ENCODE measurements at regions not wholly inside any gene's neighbourhood (a gene's known extent, or its start where the extent isn't known, plus 50 kb on each side); places are given as distances from the start of the nearest gene placed in this dataset.

GRCh38 chr16:65783709-65784474 is 582.6 kb upstream of the CDH5 start:
- Histone ChIP-seq H3K27ac (no peak overlapping the region), H3K4me3 (no peak overlapping the region), H3K27me3 (no peaks in the 10 kb centered on the region), H3K9me3 (no peaks in the 10 kb centered on the region), H3K36me3 (no peaks in the 10 kb centered on the region), H3K4me1 (peaks cover 18% of the 10 kb centered on the region)
- TF ChIP-seq CTCF (IDR thresholded peaks at IDR 0.05) (no peak), POLR2A (IDR thresholded peaks at IDR 0.05) (no peak), POLR2AphosphoS5 (IDR thresholded peaks at IDR 0.05; ENCODE audit: insufficient read depth in 1 of 2, low read depth in 1 of 2) (no peak)
- DNase-seq (ENCODE audit: extremely low spot score in 2 of 2), result no peak
- intact Hi-C loops (cut with DNase I), result no loop called here

- Histone ChIP-seq H3K36me3 (no peaks in the 10 kb centered on the region), H3K27me3 (no peaks in the 10 kb centered on the region), H3K9me3 (no peaks in the 10 kb centered on the region), H3K4me1 (peaks cover 18% of the 10 kb centered on the region), H3K27ac (no peak overlapping the region), H3K4me3 (no peak overlapping the region)
- TF ChIP-seq CTCF (IDR thresholded peaks at IDR 0.05) (no peak), POLR2A (IDR thresholded peaks at IDR 0.05) (no peak), POLR2AphosphoS5 (IDR thresholded peaks at IDR 0.05; ENCODE audit: insufficient read depth in 1 of 2, low read depth in 1 of 2) (no peak)
- intact Hi-C loops (cut with DNase I), result no loop called here
- no peak for DNase-seq (ENCODE audit: extremely low spot score in 2 of 2)
Measured at GRCh38 chr16:65782611-65783600, 583.6 kb upstream of the CDH5 start.

GRCh38 chr16:65781855-65782254 is 584.6 kb upstream of the CDH5 start:
- Histone ChIP-seq H3K9me3 (no peaks in the 10 kb centered on the region), H3K27ac (no peak overlapping the region), H3K4me3 (no peak overlapping the region), H3K27me3 (no peaks in the 10 kb centered on the region), H3K4me1 (peaks cover 18% of the 10 kb centered on the region), H3K36me3 (no peaks in the 10 kb centered on the region)
- TF ChIP-seq POLR2AphosphoS5 (IDR thresholded peaks at IDR 0.05; ENCODE audit: insufficient read depth in 1 of 2, low read depth in 1 of 2), result no peak
- TF ChIP-seq POLR2A (IDR thresholded peaks at IDR 0.05), result no peak
- TF ChIP-seq CTCF (IDR thresholded peaks at IDR 0.05), result no peak
- DNase-seq (ENCODE audit: extremely low spot score in 2 of 2), result no peak
- intact Hi-C loops (cut with DNase I), result no loop called here

- H3K27ac ChIP-seq, result no peak overlapping the region
- DNase-seq (ENCODE audit: extremely low spot score in 2 of 2), result peak; percentile 9 to 54
- H3K27me3 ChIP-seq, result no peaks in the 10 kb centered on the region
- no peaks in the 10 kb centered on the region for H3K9me3 ChIP-seq
- intact Hi-C loops (cut with DNase I), result no loop called here
- no peaks in the 10 kb centered on the region for H3K36me3 ChIP-seq
- H3K4me3 ChIP-seq, result no peak overlapping the region
- TF ChIP-seq POLR2AphosphoS5 (IDR thresholded peaks at IDR 0.05; ENCODE audit: insufficient read depth in 1 of 2, low read depth in 1 of 2), result no peak
- TF ChIP-seq CTCF (IDR thresholded peaks at IDR 0.05), result no peak
- no peak for TF ChIP-seq POLR2A (IDR thresholded peaks at IDR 0.05)
- peaks cover 18% of the 10 kb centered on the region for H3K4me1 ChIP-seq
Measured at GRCh38 chr16:65781363-65781762, 585.1 kb upstream of the CDH5 start.
